CD14-positive monocyte (primary cell): ENCODE measurements at regions not wholly inside any gene's neighbourhood (a gene's known extent, or its start where the extent isn't known, plus 50 kb on each side); places are given as distances from the start of the nearest gene placed in this dataset.

Source experiments
- DNase-seq, 3 donors: peaks; one replicate each; pipeline ENCODE4 v3.0.0-alpha.2; 2011 to 2022
- H2AFZ ChIP-seq: 2 replicates; pipeline ENCODE4 v1.6.0; 2012; ENCODE audit warnings: mild to moderate bottlenecking, low read depth, low read length, inconsistent platforms; ENCODE audit not compliant: insufficient read depth, poor library complexity, severe bottlenecking
- H3K27ac ChIP-seq, 2 donors: 1 replicate in 1 of 2; 2 replicates in 1 of 2; pipeline ENCODE4 v1.5.1; 2012 to 2013; ENCODE audit warnings: low read length in 2 of 2, control low read depth in 1 of 2, inconsistent platforms in 1 of 2, low read depth in 1 of 2, mild to moderate bottlenecking in 1 of 2
- H3K27me3 ChIP-seq, 2 donors: one replicate each; pipeline versions ENCODE4 v1.6.0 to v1.6.1; 2011 to 2013; ENCODE audit warnings: low read length in 2 of 2; ENCODE audit not compliant: control insufficient read depth in 2 of 2, insufficient read depth in 2 of 2
- H3K36me3 ChIP-seq, 2 donors: replicated peaks in 1 of 2; 1 replicate in 1 of 2; 2 replicates in 1 of 2; pipeline versions ENCODE4 v1.5.1 to v1.6.1; 2012 to 2013; ENCODE audit warnings: low read length in 2 of 2, control low read depth in 1 of 2, inconsistent platforms in 1 of 2, mild to moderate bottlenecking in 1 of 2; ENCODE audit not compliant: insufficient read depth in 2 of 2, control insufficient read depth in 1 of 2
- H3K4me1 ChIP-seq, 2 donors: 1 replicate in 1 of 2; 2 replicates in 1 of 2; pipeline versions ENCODE4 v1.5.1 to v1.6.1; 2012 to 2013; ENCODE audit warnings: low read length in 2 of 2, control low read depth in 1 of 2, inconsistent platforms in 1 of 2, mild to moderate bottlenecking in 1 of 2, moderate library complexity in 1 of 2; ENCODE audit not compliant: insufficient read depth in 2 of 2, control insufficient read depth in 1 of 2
- H3K4me2 ChIP-seq: replicated peaks from 2 replicates; pipeline ENCODE3; 2012; ENCODE audit warnings: low read length, moderate library complexity, mild to moderate bottlenecking; ENCODE audit not compliant: poor library complexity, severe bottlenecking; ENCODE audit errors: extremely low read depth
- H3K4me3 ChIP-seq, 3 experiments: fragments of 200-600 bp in 1 of 3; sonication (generic) in 1 of 3; replicated peaks in 1 of 3; 1 replicate in 2 of 3; 2 replicates in 1 of 3; pipeline ENCODE4 v1.5.1; 2011 to 2013; ENCODE audit warnings: low read length in 3 of 3, mild to moderate bottlenecking in 3 of 3, control low read depth in 2 of 3, low read depth in 2 of 3, inconsistent platforms in 1 of 3, moderate library complexity in 1 of 3
- H3K79me2 ChIP-seq: 2 replicates; pipeline ENCODE4 v1.6.0; 2012; ENCODE audit warnings: mild to moderate bottlenecking, control low read depth, inconsistent platforms, low read length, moderate library complexity; ENCODE audit not compliant: insufficient read depth
- H3K9ac ChIP-seq: 2 replicates; pipeline ENCODE4 v1.6.0; 2017; ENCODE audit warnings: low read length, mild to moderate bottlenecking; ENCODE audit not compliant: insufficient read depth, poor library complexity, severe bottlenecking
- H3K9me3 ChIP-seq, 2 donors: replicated peaks in 1 of 2; 1 replicate in 1 of 2; 2 replicates in 1 of 2; pipeline versions ENCODE4 v1.5.1 to v1.6.1; 2012 to 2013; ENCODE audit warnings: low read length in 2 of 2, control low read depth in 1 of 2; ENCODE audit not compliant: control insufficient read depth in 1 of 2, insufficient read depth in 1 of 2
- H4K20me1 ChIP-seq: 2 replicates; pipeline ENCODE4 v1.6.0; 2012; ENCODE audit warnings: mild to moderate bottlenecking, low read length, control low read depth, moderate library complexity; ENCODE audit not compliant: insufficient read depth
- H3K27ac Mint-ChIP-seq, 7 donors: one replicate each; pipeline ENCODE4 v1.8.0; 2020; ENCODE audit warnings: mild to moderate bottlenecking in 7 of 7, mixed read lengths in 7 of 7, moderate library complexity in 6 of 7, inconsistent platforms in 2 of 7
- H3K27me3 Mint-ChIP-seq, 3 donors: one replicate each; pipeline ENCODE4 v1.8.0; 2021 to 2022; ENCODE audit warnings: low read depth in 3 of 3, mild to moderate bottlenecking in 3 of 3, mixed read lengths in 3 of 3, moderate library complexity in 3 of 3, inconsistent platforms in 1 of 3
- H3K36me3 Mint-ChIP-seq, 2 donors: one replicate each; pipeline ENCODE4 v1.8.0; 2020; ENCODE audit warnings: mixed read lengths in 2 of 2, inconsistent platforms in 1 of 2, mild to moderate bottlenecking in 1 of 2
- H3K4me1 Mint-ChIP-seq: one replicate; pipeline ENCODE4 v1.8.0; 2020; ENCODE audit warnings: mild to moderate bottlenecking, mixed read lengths
- H3K4me3 Mint-ChIP-seq, 2 donors: one replicate each; pipeline ENCODE4 v1.8.0; 2020; ENCODE audit warnings: mild to moderate bottlenecking in 2 of 2, mixed read lengths in 2 of 2, moderate library complexity in 1 of 2
- H3K9me3 Mint-ChIP-seq, 7 donors: one replicate each; pipeline ENCODE4 v1.8.0; 2020 to 2022; ENCODE audit warnings: mixed read lengths in 7 of 7, mild to moderate bottlenecking in 6 of 7, moderate library complexity in 6 of 7, inconsistent platforms in 2 of 7
- WGBS: methylation state at CpG from one replicate; pipeline ENCODE4 v1.1.5; 2013; ENCODE audit warnings: missing lambda C conversion rate; ENCODE audit not compliant: insufficient coverage; 5-methylcytosine and 5-hydroxymethylcytosine counted together
- intact Hi-C, 2 donors: fragments of 100-400 bp; cut with micrococcal nuclease; formaldehyde crosslinking; loops; one replicate each; pipeline versions ENCODE4 v1.15.0 to v1.15.1; 2023
- TF ChIP-seq, protein P1 (sequence below): fragments of 200-600 bp; IDR thresholded peaks from one replicate; pipeline ENCODE4 v1.8.0; 2022; ENCODE audit warnings: antibody characterized with exemption, mild to moderate bottlenecking

- Histone ChIP-seq H3K9me3 (no peaks in the 10 kb centered on the region), H3K9ac (no peak overlapping the region), H2AFZ (no peak overlapping the region), H3K4me2 (no peak overlapping the region), H3K27ac (no peak overlapping the region), H4K20me1 (no peaks in the 10 kb centered on the region), H3K27me3 (no peaks in the 10 kb centered on the region), H3K4me1 (no peaks in the 10 kb centered on the region), H3K79me2 (no peaks in the 10 kb centered on the region), H3K36me3 (no peaks in the 10 kb centered on the region), H3K4me3 (no peak overlapping the region)
- TF ChIP-seq, protein P1, sequence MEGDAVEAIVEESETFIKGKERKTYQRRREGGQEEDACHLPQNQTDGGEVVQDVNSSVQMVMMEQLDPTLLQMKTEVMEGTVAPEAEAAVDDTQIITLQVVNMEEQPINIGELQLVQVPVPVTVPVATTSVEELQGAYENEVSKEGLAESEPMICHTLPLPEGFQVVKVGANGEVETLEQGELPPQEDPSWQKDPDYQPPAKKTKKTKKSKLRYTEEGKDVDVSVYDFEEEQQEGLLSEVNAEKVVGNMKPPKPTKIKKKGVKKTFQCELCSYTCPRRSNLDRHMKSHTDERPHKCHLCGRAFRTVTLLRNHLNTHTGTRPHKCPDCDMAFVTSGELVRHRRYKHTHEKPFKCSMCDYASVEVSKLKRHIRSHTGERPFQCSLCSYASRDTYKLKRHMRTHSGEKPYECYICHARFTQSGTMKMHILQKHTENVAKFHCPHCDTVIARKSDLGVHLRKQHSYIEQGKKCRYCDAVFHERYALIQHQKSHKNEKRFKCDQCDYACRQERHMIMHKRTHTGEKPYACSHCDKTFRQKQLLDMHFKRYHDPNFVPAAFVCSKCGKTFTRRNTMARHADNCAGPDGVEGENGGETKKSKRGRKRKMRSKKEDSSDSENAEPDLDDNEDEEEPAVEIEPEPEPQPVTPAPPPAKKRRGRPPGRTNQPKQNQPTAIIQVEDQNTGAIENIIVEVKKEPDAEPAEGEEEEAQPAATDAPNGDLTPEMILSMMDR, result no peak
- Mint-ChIP-seq H3K4me3 (no peak overlapping the region), H3K9me3 (no peaks in the 10 kb centered on the region), H3K4me1 (no peaks in the 10 kb centered on the region), H3K27ac (no peak overlapping the region), H3K36me3 (no peaks in the 10 kb centered on the region), H3K27me3 (peaks cover 0 to 2% (median 0%) of the 10 kb centered on the region in 3 donors)
- DNase-seq, result no peak
- 100% methylated on average over 1 of the region's 5 CpGs for WGBS
- intact Hi-C loops, result no loop called here
Observed at GRCh38 chr7:121479466-121479865, 83.4 kb upstream of the FAM3C start.

DNA sequence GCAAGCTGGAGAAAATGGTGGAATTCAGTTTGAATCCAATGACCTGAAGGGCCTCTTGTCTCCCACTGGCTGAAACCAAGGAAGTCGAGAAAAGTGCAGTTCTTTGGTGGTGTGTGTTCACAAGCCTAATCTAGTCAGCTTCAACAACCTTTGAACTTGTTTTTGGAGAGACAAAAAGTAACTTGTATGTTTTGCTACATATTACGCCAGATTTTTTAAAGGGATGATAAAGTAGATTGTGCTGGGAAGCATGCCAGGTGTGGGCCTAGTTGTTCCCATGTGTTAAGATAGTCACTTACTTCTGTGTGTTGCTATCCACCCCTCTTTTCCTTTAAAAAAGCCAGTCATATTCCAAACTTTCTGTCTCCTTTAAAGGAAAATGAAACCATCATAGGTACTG is 79.7 kb upstream of the FAM3C start:
- WGBS, result 86% methylated on average over 1 of the region's 2 CpGs
- Histone ChIP-seq H3K4me2 (no peak overlapping the region), H3K4me3 (no peak overlapping the region), H2AFZ (no peak overlapping the region), H4K20me1 (no peaks in the 10 kb centered on the region), H3K4me1 (no peaks in the 10 kb centered on the region), H3K27ac (no peak overlapping the region), H3K9ac (no peak overlapping the region), H3K27me3 (no peaks in the 10 kb centered on the region), H3K9me3 (no peaks in the 10 kb centered on the region), H3K79me2 (no peaks in the 10 kb centered on the region), H3K36me3 (no peaks in the 10 kb centered on the region)
- intact Hi-C loops, result no loop called here
- no peaks in the 10 kb centered on the region for H3K4me1 Mint-ChIP-seq
- TF ChIP-seq, protein P1, result no peak
- peaks cover 0 to 2% (median 0%) of the 10 kb centered on the region in 7 donors for H3K9me3 Mint-ChIP-seq
- no peaks in the 10 kb centered on the region for H3K27me3 Mint-ChIP-seq
- H3K4me3 Mint-ChIP-seq, result no peak overlapping the region
- no peak for DNase-seq
- H3K36me3 Mint-ChIP-seq, result no peaks in the 10 kb centered on the region
- peak overlapping the region in 1 of 7 donors; percentile 45 for H3K27ac Mint-ChIP-seq
